Epithelial cell of proximal tubule (primary cell): ENCODE measurements at regions not wholly inside any gene's neighbourhood (a gene's known extent, or its start where the extent isn't known, plus 50 kb on each side); places are given as distances from the start of the nearest gene placed in this dataset.
A peak's percentile ranks its signal among the peaks of the same experiment; 100 is the strongest.

Experiments used
- DNase-seq: peaks from one replicate; pipeline ENCODE4 v3.0.0-alpha.2; 2011; ENCODE audit warnings: low read depth
- H3K4me3 ChIP-seq: 2 replicates; pipeline ENCODE4 v1.5.1; 2011; ENCODE audit warnings: low read depth, mild to moderate bottlenecking, low read length
- CTCF ChIP-seq: conservative IDR thresholded peaks from 2 replicates; pipeline ENCODE4 v1.5.1; 2012; ENCODE audit warnings: low read depth, mild to moderate bottlenecking, low read length

GRCh38 chr18:1488957-1489356 lies 584.3 kb downstream of the ADCYAP1 start:
- no peak for TF ChIP-seq CTCF
- DNase-seq, result no peak
- H3K4me3 ChIP-seq, result no peak overlapping the region

- TF ChIP-seq CTCF, result no peak
- no peak overlapping the region for H3K4me3 ChIP-seq
- DNase-seq, result no peak
These were observed 590.7 kb downstream of the ADCYAP1 start for GRCh38 chr18:1495387-1495786.

GRCh38 chr18:1496096-1496495 lies 591.4 kb downstream of the ADCYAP1 start:
- no peak for DNase-seq
- no peak for TF ChIP-seq CTCF
- no peak overlapping the region for H3K4me3 ChIP-seq

- DNase-seq, result no peak
- no peak overlapping the region for H3K4me3 ChIP-seq
- TF ChIP-seq CTCF, result no peak
These were observed 593.5 kb downstream of the ADCYAP1 start for GRCh38 chr18:1498216-1498615.

- peak; percentile 16 for TF ChIP-seq CTCF
- H3K4me3 ChIP-seq, result no peak overlapping the region
- no peak for DNase-seq
These were observed 594.6 kb downstream of the ADCYAP1 start for GRCh38 chr18:1499265-1499664.

- H3K4me3 ChIP-seq, result no peak overlapping the region
- no peak for TF ChIP-seq CTCF
- DNase-seq, result no peak
These were observed 599.2 kb downstream of the ADCYAP1 start for GRCh38 chr18:1503847-1504246.

GRCh38 chr18:1505856-1506255 lies 601.2 kb downstream of the ADCYAP1 start:
- DNase-seq, result no peak
- H3K4me3 ChIP-seq, result no peak overlapping the region
- TF ChIP-seq CTCF, result no peak
